GM18502 (cell line): ENCODE measurements at regions not wholly inside any gene's neighbourhood (a gene's known extent, or its start where the extent isn't known, plus 50 kb on each side); places are given as distances from the start of the nearest gene placed in this dataset.
"Not testable (repeated sequence)": the region's sequence is repeated elsewhere in the genome, so short reads cannot be mapped to it uniquely, and the experiment has no call there.

ENCODE experiments used
- ATAC-seq: cut with Tn5 transposase; IDR thresholded peaks from one replicate; pipeline ENCODE4 v1.9.1; 2021; ENCODE audit warnings: mild to moderate bottlenecking; ENCODE audit not compliant: unreplicated experiment, poor library complexity

DNA sequence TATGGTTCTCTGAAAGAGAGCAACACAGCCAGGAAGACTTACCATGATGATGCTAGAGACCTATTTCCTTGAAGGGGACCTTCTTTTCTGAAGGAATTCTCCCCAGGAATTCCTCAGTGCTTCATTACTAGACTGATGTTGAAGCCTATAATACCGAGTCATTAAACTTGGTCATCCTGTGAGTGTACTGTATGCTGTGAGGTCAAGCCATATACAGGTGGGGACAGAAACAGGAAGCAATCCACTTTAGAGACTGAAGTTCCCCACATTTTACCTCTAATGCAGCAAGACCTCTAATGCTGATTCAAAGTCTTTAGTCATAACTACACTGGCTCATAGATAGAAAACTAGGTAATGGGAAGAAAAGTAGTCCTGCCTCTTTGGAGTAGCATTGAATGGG is 77.1 kb upstream of the RASEF start:
- no peak for ATAC-seq

DNA sequence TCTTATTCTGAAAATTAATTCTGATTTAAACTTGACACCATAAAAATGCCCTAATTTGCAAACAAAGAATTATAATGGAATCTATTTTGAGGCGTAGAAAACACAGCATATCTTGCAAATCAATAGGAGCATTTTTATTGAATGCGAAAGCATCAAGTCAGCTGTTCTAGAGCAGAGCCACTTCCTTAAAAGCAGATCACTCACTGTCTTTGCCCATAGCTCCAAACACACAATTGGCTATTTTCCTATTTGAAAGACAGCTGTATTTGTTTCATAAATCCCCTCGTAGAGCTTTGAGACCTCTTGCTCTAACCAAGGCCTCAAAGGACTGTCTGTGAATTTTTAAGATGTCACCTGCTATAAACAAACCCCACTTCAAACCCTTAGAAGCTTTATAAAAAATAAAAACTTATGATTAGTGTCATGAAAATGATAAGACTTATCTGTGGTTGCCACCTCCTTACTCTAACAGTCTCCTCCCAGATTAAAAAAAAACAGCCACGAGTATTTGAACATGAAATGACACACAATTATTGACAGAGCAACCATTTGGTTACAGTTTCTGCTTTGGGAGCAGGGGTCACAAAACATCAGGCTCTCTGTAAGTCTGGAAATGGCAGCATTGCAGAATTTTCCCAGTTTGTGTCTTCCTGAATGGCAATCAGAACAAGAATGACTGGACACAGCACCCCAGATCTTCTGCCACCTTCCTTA is 75.6 kb upstream of the RASEF start:
- ATAC-seq = no peak

DNA sequence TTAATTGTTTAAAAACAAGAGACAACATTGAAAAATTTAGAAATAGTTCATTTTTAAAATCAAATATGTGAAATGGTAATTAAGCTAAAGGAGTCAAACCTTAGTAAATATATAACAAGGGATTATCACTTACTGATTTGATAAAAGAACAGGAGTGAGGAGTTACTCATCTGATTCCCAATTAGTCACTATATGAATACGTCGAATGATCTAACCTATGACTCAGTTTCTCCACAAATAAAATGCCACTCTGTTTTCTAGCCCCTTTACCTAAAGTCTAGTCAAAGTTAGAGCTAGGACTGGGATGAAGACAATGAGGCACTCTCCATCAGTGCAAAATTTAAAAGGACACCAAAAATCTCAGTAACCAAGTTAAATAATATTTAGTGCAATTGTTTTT is 70.4 kb upstream of the RASEF start:
- ATAC-seq = no peak

DNA sequence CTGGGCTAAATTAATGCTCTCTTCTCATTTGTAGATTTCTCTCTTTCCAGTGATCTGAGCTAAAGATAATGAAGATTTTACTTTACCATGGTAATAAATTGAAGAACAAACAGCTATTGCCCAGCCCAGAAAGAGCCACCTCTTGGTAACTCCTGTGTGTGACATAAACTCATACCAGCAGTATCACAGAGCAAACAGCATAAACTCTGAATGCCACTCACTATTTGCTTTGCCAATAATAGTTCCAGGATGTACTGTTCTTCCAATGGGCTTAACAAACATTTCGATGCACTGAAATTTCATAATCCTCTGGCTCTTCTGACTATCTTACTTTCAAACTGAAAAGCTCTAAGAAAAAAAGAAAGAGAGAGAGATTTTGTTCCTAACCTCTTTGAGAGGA is 69.8 kb upstream of the RASEF start:
- no peak for ATAC-seq

DNA sequence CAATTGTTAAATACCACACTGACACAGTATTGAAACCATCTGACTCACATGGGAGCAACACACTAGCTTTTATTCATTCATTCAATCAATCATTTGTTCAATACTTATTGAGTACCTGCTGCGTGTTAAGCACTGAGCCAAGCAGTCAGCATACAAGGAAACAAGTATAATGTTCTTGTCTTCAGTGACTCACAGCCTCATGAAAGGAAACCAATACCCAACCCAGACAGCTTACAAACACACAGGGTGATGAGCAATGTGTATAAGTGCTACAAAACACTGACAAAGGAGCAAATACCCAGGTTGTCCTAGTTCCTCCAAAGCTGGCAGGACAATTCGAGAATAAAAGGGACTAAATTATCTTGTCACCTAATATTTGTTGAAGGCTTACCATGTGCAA is 67.6 kb upstream of the RASEF start:
- ATAC-seq = no peak

DNA sequence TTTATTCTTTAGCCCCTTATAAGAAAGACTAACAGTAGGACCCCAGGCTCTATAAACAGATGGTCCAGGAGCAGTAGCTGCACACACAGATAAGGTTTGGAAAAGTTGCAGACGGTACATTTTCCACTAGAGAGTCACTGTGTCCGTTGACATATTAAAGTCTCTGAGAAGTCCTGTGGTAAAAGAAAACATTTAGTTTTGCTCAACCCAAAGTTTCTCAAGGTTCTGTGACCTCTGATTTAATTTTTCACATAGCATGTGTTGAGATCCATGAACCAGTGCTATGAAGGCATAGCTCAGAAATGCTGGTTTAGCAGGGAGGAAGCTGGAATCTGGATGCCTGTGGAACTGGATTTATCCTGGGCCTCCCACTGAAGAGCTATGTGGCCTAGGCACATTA is 62.7 kb upstream of the RASEF start:
- ATAC-seq = no peak

DNA sequence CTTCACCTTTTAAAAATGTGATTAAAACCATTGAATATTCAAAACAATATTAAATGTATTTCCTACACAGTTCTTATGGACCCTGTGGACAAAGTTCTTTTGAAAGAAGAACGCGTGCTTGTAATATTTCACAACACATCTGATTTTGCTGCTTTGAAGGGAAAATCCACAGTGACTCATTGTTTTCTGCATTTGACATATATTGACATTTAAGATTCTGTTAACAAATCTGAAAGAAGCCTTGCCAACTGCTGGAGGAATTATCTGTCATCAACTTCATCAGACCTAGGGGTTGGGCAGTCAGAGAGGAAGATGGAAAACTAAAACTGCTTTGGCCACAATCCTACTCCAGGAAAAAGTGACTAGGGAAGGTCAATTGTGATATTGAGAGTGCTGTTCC is 56.9 kb upstream of the RASEF start:
- ATAC-seq = no peak

DNA sequence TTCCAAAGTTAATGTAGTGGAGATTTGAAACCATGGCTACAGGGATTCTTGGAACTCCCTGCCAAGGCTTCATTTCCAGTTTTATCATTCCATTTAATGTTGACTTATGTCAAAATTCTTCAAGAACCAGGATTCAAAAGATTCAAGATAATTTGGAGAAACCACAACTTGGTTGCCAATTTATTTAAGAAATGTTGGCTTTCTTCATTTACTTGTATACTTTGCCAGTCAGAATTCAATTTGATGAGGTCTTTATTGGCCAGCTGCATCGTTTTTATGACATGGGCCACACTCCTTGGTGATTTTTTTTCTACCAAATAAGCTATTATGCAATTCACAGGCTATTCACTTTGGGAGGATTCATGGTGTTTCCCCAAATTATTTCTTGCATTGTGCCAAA is 53.1 kb upstream of the RASEF start:
- no peak for ATAC-seq

DNA sequence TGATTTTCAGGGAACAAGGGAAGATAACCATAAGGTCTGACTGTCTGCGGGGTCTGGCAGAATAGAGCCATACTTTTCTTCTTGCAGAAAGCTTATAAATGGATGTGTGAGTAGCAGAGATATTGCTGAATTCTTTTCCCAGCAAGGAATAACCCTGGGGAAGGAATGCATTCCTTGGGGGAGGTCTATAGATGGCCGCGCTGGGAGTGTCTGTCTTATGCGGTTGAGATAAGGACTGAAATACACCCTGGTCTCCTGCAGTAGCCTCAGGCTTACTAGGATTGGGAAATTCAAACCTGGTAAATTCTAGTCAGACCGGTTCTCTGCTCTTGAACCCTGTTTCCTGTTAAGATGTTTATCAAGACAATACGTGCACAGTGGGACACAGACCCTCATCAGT is 50.5 kb upstream of the RASEF start:
- not testable (repeated sequence) for ATAC-seq
